ENCODE measurements at regions not wholly inside any gene's neighbourhood (a gene's known extent, or its start where the extent isn't known, plus 50 kb on each side); places are given as distances from the start of the nearest gene placed in this dataset.

DNA sequence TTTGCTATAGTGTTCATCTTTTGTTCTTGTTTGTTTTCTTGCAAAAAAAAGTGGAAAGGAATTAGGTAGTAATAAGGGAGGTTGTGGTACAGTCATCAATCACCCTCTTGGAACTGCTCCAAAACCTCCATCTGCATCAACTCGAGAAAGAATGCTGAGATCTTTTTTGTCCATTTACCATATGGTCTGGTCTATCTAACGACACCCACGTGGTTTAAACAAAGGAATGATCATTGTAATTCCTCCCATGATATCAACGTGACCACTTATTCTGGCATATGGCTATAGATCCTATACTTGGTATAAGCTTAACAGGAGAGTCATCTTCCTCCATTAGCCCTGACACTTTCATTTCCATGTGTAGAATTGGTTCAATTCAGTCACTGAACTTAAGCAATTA is 1025.3 kb upstream of the NXPH2 start:
- Histone ChIP-seq H3K9me3 (ENCODE audit: control insufficient read depth in 4 of 4, insufficient read depth in 3 of 4, low read length in 3 of 4) (no peaks in the 10 kb centered on the region), H3K4me3 (no peak overlapping the region), H3K9ac (ENCODE audit: insufficient read depth in 1 of 2, low read length in 2 of 2) (no peak overlapping the region), H3K27ac (ENCODE audit: low read depth in 1 of 2, low read length in 1 of 2) (no peak overlapping the region), H3K36me3 (ENCODE audit: control insufficient read depth in 4 of 4, insufficient read depth in 4 of 4, low read length in 4 of 4) (no peaks in the 10 kb centered on the region), H3K4me1 (ENCODE audit: control insufficient read depth in 5 of 5, insufficient read depth in 5 of 5, low read length in 5 of 5) (no peaks in the 10 kb centered on the region), H3K27me3 (ENCODE audit: control insufficient read depth in 3 of 3, insufficient read depth in 3 of 3, low read length in 2 of 3) (no peaks in the 10 kb centered on the region)
- DNase-seq (no peak), ATAC-seq (ENCODE audit: insufficient read depth, low FRiP score) (no peak)
- TF ChIP-seq, protein P1, sequence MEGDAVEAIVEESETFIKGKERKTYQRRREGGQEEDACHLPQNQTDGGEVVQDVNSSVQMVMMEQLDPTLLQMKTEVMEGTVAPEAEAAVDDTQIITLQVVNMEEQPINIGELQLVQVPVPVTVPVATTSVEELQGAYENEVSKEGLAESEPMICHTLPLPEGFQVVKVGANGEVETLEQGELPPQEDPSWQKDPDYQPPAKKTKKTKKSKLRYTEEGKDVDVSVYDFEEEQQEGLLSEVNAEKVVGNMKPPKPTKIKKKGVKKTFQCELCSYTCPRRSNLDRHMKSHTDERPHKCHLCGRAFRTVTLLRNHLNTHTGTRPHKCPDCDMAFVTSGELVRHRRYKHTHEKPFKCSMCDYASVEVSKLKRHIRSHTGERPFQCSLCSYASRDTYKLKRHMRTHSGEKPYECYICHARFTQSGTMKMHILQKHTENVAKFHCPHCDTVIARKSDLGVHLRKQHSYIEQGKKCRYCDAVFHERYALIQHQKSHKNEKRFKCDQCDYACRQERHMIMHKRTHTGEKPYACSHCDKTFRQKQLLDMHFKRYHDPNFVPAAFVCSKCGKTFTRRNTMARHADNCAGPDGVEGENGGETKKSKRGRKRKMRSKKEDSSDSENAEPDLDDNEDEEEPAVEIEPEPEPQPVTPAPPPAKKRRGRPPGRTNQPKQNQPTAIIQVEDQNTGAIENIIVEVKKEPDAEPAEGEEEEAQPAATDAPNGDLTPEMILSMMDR (IDR thresholded peaks at IDR 0.05; ENCODE audit: control extremely low read depth, extremely low read depth) = no peak
- 50 to 61% methylated on average over 4 of the region's 4 CpGs for WGBS, 2 donors

DNA sequence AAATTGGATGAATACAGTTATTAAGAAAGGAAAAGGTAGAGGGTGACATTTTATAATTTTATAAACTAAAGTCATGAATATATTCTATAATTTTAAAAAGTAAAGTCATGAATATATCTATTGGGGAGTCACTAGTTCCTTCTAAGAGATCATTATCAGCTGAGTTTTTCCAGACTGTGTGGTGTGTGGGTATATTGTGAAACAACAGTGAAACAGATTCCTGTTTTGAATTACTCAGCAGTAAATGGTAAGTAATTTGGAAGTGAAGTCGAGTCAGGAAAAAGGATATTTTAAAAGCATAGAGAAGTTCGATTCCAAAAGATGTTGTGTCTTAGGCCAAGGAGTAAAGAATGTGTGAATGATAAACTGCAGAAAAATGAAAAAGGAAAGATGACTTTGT is 1018.2 kb upstream of the NXPH2 start:
- Histone ChIP-seq H3K9me3 (ENCODE audit: control insufficient read depth in 4 of 4, insufficient read depth in 3 of 4, low read length in 3 of 4) (no peaks in the 10 kb centered on the region), H3K36me3 (ENCODE audit: control insufficient read depth in 4 of 4, insufficient read depth in 4 of 4, low read length in 4 of 4) (no peaks in the 10 kb centered on the region), H3K4me3 (no peak overlapping the region), H3K9ac (ENCODE audit: insufficient read depth in 1 of 2, low read length in 2 of 2) (no peak overlapping the region), H3K4me1 (ENCODE audit: control insufficient read depth in 5 of 5, insufficient read depth in 5 of 5, low read length in 5 of 5) (no peaks in the 10 kb centered on the region), H3K27ac (ENCODE audit: low read depth in 1 of 2, low read length in 1 of 2) (no peak overlapping the region), H3K27me3 (ENCODE audit: control insufficient read depth in 3 of 3, insufficient read depth in 3 of 3, low read length in 2 of 3) (no peaks in the 10 kb centered on the region)
- 21 to 32% methylated on average over 2 of the region's 2 CpGs for WGBS, 2 donors
- TF ChIP-seq, protein P1 (IDR thresholded peaks at IDR 0.05; ENCODE audit: control extremely low read depth, extremely low read depth) = no peak
- ATAC-seq (ENCODE audit: insufficient read depth, low FRiP score) (no peak), DNase-seq (peak in 1 of 3 donors; percentile 11)

GRCh38 chr2:139790807-139791752 is 1010.9 kb upstream of the NXPH2 start:
- peak in 2 of 3 donors; percentile 64 to 77 for DNase-seq
- H3K4me3 ChIP-seq = no peak overlapping the region
- TF ChIP-seq, protein P1 (IDR thresholded peaks at IDR 0.05; ENCODE audit: control extremely low read depth, extremely low read depth) = no peak
- no peaks in the 10 kb centered on the region for H3K27me3 ChIP-seq (ENCODE audit: control insufficient read depth in 3 of 3, insufficient read depth in 3 of 3, low read length in 2 of 3)
- H3K9me3 ChIP-seq (ENCODE audit: control insufficient read depth in 4 of 4, insufficient read depth in 3 of 4, low read length in 3 of 4) = no peaks in the 10 kb centered on the region
- H3K9ac ChIP-seq (ENCODE audit: insufficient read depth in 1 of 2, low read length in 2 of 2) = no peak overlapping the region
- H3K4me1 ChIP-seq (ENCODE audit: control insufficient read depth in 5 of 5, insufficient read depth in 5 of 5, low read length in 5 of 5) = no peaks in the 10 kb centered on the region
- 59 to 60% methylated on average over 3 of the region's 3 CpGs for WGBS, 2 donors
- H3K27ac ChIP-seq (ENCODE audit: low read depth in 1 of 2, low read length in 1 of 2) = no peak overlapping the region
- ATAC-seq (ENCODE audit: insufficient read depth, low FRiP score) = no peak
- H3K36me3 ChIP-seq (ENCODE audit: control insufficient read depth in 4 of 4, insufficient read depth in 4 of 4, low read length in 4 of 4) = no peaks in the 10 kb centered on the region

Measured in lung (tissue), 11 donors.